ENCODE measurements at regions not wholly inside any gene's neighbourhood (a gene's known extent, or its start where the extent isn't known, plus 50 kb on each side); places are given as distances from the start of the nearest gene placed in this dataset.
"Not testable (repeated sequence)": the region's sequence is repeated elsewhere in the genome, so short reads cannot be mapped to it uniquely, and the experiment has no call there.

- 80 to 87% (median 83%) methylated on average over 2 of the region's 2 CpGs for WGBS, 3 donors
- FAIRE-seq: no peak
- DNase-seq: no peak
- peaks cover 0 to 2% of the 10 kb centered on the region in 2 donors for H3K9me3 ChIP-seq (ENCODE audit: control insufficient read depth in 2 of 2, insufficient read depth in 1 of 2, low read depth in 1 of 2, low read length in 1 of 2)
- no peaks in the 10 kb centered on the region for H3K36me3 ChIP-seq (ENCODE audit: control insufficient read depth in 3 of 3, insufficient read depth in 2 of 3, low read depth in 1 of 3, low read length in 3 of 3)
- H3K27ac ChIP-seq (ENCODE audit: low read depth in 1 of 3, low read length in 2 of 3): no peak overlapping the region
- H3K4me3 ChIP-seq (ENCODE audit: low read depth in 1 of 3, low read length in 3 of 3): no peak overlapping the region
- peaks cover 0 to 3% (median 2%) of the 10 kb centered on the region in 3 donors for H3K4me1 ChIP-seq (ENCODE audit: control insufficient read depth in 3 of 3, insufficient read depth in 2 of 3, low read depth in 1 of 3, low read length in 2 of 3)
- H3K27me3 ChIP-seq (ENCODE audit: control insufficient read depth in 3 of 3, insufficient read depth in 3 of 3, low read length in 3 of 3): no peaks in the 10 kb centered on the region
Measured at GRCh38 chr4:81736324-81736723, 264.6 kb upstream of the RASGEF1B start.

GRCh38 chr4:81732980-81733379 is 261.3 kb upstream of the RASGEF1B start:
- Histone ChIP-seq H3K9me3 (ENCODE audit: control insufficient read depth in 2 of 2, insufficient read depth in 1 of 2, low read depth in 1 of 2, low read length in 1 of 2) (peaks cover 0 to 4% of the 10 kb centered on the region in 2 donors), H3K4me1 (ENCODE audit: control insufficient read depth in 3 of 3, insufficient read depth in 2 of 3, low read depth in 1 of 3, low read length in 2 of 3) (no peaks in the 10 kb centered on the region), H3K36me3 (ENCODE audit: control insufficient read depth in 3 of 3, insufficient read depth in 2 of 3, low read depth in 1 of 3, low read length in 3 of 3) (no peaks in the 10 kb centered on the region), H3K27ac (ENCODE audit: low read depth in 1 of 3, low read length in 2 of 3) (no peak overlapping the region), H3K4me3 (ENCODE audit: low read depth in 1 of 3, low read length in 3 of 3) (no peak overlapping the region), H3K27me3 (ENCODE audit: control insufficient read depth in 3 of 3, insufficient read depth in 3 of 3, low read length in 3 of 3) (no peaks in the 10 kb centered on the region)
- FAIRE-seq: no peak
- no peak for DNase-seq
- 84 to 100% (median 84%) methylated on average over 1 of the region's 1 CpG for WGBS, 3 donors

GRCh38 chr4:81724925-81725329 is 253.2 kb upstream of the RASGEF1B start:
- Histone ChIP-seq H3K9me3 (ENCODE audit: control insufficient read depth in 2 of 2, insufficient read depth in 1 of 2, low read depth in 1 of 2, low read length in 1 of 2) (peaks cover 0 to 3% of the 10 kb centered on the region in 2 donors), H3K27me3 (ENCODE audit: control insufficient read depth in 3 of 3, insufficient read depth in 3 of 3, low read length in 3 of 3) (no peaks in the 10 kb centered on the region), H3K36me3 (ENCODE audit: control insufficient read depth in 3 of 3, insufficient read depth in 2 of 3, low read depth in 1 of 3, low read length in 3 of 3) (no peaks in the 10 kb centered on the region), H3K4me1 (ENCODE audit: control insufficient read depth in 3 of 3, insufficient read depth in 2 of 3, low read depth in 1 of 3, low read length in 2 of 3) (peaks cover 0 to 33% (median 4%) of the 10 kb centered on the region in 3 donors), H3K4me3 (ENCODE audit: low read depth in 1 of 3, low read length in 3 of 3) (peak overlapping the region in 1 of 3 donors; percentile 16), H3K27ac (ENCODE audit: low read depth in 1 of 3, low read length in 2 of 3) (peak overlapping the region; percentile 38 to 85 (median 83))
- DNase-seq: peak; percentile 90 to 91
- 52 to 65% (median 55%) methylated on average over 2 of the region's 2 CpGs for WGBS, 3 donors
- FAIRE-seq: no peak

- Histone ChIP-seq H3K9me3 (ENCODE audit: control insufficient read depth in 2 of 2, insufficient read depth in 1 of 2, low read depth in 1 of 2, low read length in 1 of 2) (peaks cover 0 to 3% of the 10 kb centered on the region in 2 donors), H3K27ac (ENCODE audit: low read depth in 1 of 3, low read length in 2 of 3) (peak overlapping the region in 1 of 3 donors; percentile 85), H3K36me3 (ENCODE audit: control insufficient read depth in 3 of 3, insufficient read depth in 2 of 3, low read depth in 1 of 3, low read length in 3 of 3) (no peaks in the 10 kb centered on the region), H3K27me3 (ENCODE audit: control insufficient read depth in 3 of 3, insufficient read depth in 3 of 3, low read length in 3 of 3) (no peaks in the 10 kb centered on the region), H3K4me3 (ENCODE audit: low read depth in 1 of 3, low read length in 3 of 3) (no peak overlapping the region), H3K4me1 (ENCODE audit: control insufficient read depth in 3 of 3, insufficient read depth in 2 of 3, low read depth in 1 of 3, low read length in 2 of 3) (peaks cover 0 to 33% (median 4%) of the 10 kb centered on the region in 3 donors)
- WGBS, 3 donors: 45 to 59% (median 59%) methylated on average over 3 of the region's 3 CpGs
- DNase-seq: peak; percentile 39 to 58
- peak; percentile 79 for FAIRE-seq
Measured at GRCh38 chr4:81723927-81724587, 252.3 kb upstream of the RASGEF1B start.

GRCh38 chr4:81723019-81723884 is 251.5 kb upstream of the RASGEF1B start:
- Histone ChIP-seq H3K27me3 (ENCODE audit: control insufficient read depth in 3 of 3, insufficient read depth in 3 of 3, low read length in 3 of 3) (no peaks in the 10 kb centered on the region), H3K36me3 (ENCODE audit: control insufficient read depth in 3 of 3, insufficient read depth in 2 of 3, low read depth in 1 of 3, low read length in 3 of 3) (no peaks in the 10 kb centered on the region), H3K9me3 (ENCODE audit: control insufficient read depth in 2 of 2, insufficient read depth in 1 of 2, low read depth in 1 of 2, low read length in 1 of 2) (peaks cover 0 to 3% of the 10 kb centered on the region in 2 donors), H3K27ac (ENCODE audit: low read depth in 1 of 3, low read length in 2 of 3) (peak overlapping the region in 1 of 3 donors; percentile 85), H3K4me1 (ENCODE audit: control insufficient read depth in 3 of 3, insufficient read depth in 2 of 3, low read depth in 1 of 3, low read length in 2 of 3) (peaks cover 0 to 33% (median 4%) of the 10 kb centered on the region in 3 donors), H3K4me3 (ENCODE audit: low read depth in 1 of 3, low read length in 3 of 3) (no peak overlapping the region)
- FAIRE-seq (no peak), DNase-seq (peak in 1 of 2 donors; percentile 70)
- WGBS, 3 donors: 15 to 56% (median 44%) methylated on average over 3 of the region's 3 CpGs

- peak overlapping the region in 1 of 3 donors; percentile 19 for H3K27ac ChIP-seq (ENCODE audit: low read depth in 1 of 3, low read length in 2 of 3)
- H3K36me3 ChIP-seq (ENCODE audit: control insufficient read depth in 3 of 3, insufficient read depth in 2 of 3, low read depth in 1 of 3, low read length in 3 of 3): no peaks in the 10 kb centered on the region
- no peaks in the 10 kb centered on the region for H3K27me3 ChIP-seq (ENCODE audit: control insufficient read depth in 3 of 3, insufficient read depth in 3 of 3, low read length in 3 of 3)
- H3K9me3 ChIP-seq (ENCODE audit: control insufficient read depth in 2 of 2, insufficient read depth in 1 of 2, low read depth in 1 of 2, low read length in 1 of 2): no peaks in the 10 kb centered on the region
- no peak overlapping the region for H3K4me3 ChIP-seq (ENCODE audit: low read depth in 1 of 3, low read length in 3 of 3)
- DNase-seq (peak; percentile 65 to 68), FAIRE-seq (no peak)
- peaks cover 0 to 33% (median 4%) of the 10 kb centered on the region in 3 donors for H3K4me1 ChIP-seq (ENCODE audit: control insufficient read depth in 3 of 3, insufficient read depth in 2 of 3, low read depth in 1 of 3, low read length in 2 of 3)
- 14 to 53% (median 33%) methylated on average over 9 of the region's 9 CpGs for WGBS, 3 donors
Measured at GRCh38 chr4:81722290-81722851, 250.7 kb upstream of the RASGEF1B start.

- WGBS, 3 donors: 74 to 90% (median 82%) methylated on average over 5 of the region's 5 CpGs
- no peak overlapping the region for H3K27ac ChIP-seq (ENCODE audit: low read depth in 1 of 3, low read length in 2 of 3)
- FAIRE-seq (no peak), DNase-seq (no peak)
- peaks cover 0 to 5% (median 0%) of the 10 kb centered on the region in 3 donors for H3K36me3 ChIP-seq (ENCODE audit: control insufficient read depth in 3 of 3, insufficient read depth in 2 of 3, low read depth in 1 of 3, low read length in 3 of 3)
- no peaks in the 10 kb centered on the region for H3K4me1 ChIP-seq (ENCODE audit: control insufficient read depth in 3 of 3, insufficient read depth in 2 of 3, low read depth in 1 of 3, low read length in 2 of 3)
- H3K9me3 ChIP-seq (ENCODE audit: control insufficient read depth in 2 of 2, insufficient read depth in 1 of 2, low read depth in 1 of 2, low read length in 1 of 2): no peaks in the 10 kb centered on the region
- peaks cover 0 to 2% (median 0%) of the 10 kb centered on the region in 3 donors for H3K27me3 ChIP-seq (ENCODE audit: control insufficient read depth in 3 of 3, insufficient read depth in 3 of 3, low read length in 3 of 3)
- H3K4me3 ChIP-seq (ENCODE audit: low read depth in 1 of 3, low read length in 3 of 3): no peak overlapping the region
Measured at GRCh38 chr4:81715757-81716156, 244.1 kb upstream of the RASGEF1B start.

GRCh38 chr4:81715357-81715756 is 243.7 kb upstream of the RASGEF1B start:
- WGBS, 3 donors: 49 to 66% (median 61%) methylated on average over 8 of the region's 8 CpGs
- not testable (repeated sequence) for H3K4me3 ChIP-seq (ENCODE audit: low read depth in 1 of 3, low read length in 3 of 3); DNase-seq; H3K9me3 ChIP-seq (ENCODE audit: control insufficient read depth in 2 of 2, insufficient read depth in 1 of 2, low read depth in 1 of 2, low read length in 1 of 2); H3K27me3 ChIP-seq (ENCODE audit: control insufficient read depth in 3 of 3, insufficient read depth in 3 of 3, low read length in 3 of 3); FAIRE-seq; H3K27ac ChIP-seq (ENCODE audit: low read depth in 1 of 3, low read length in 2 of 3); H3K36me3 ChIP-seq (ENCODE audit: control insufficient read depth in 3 of 3, insufficient read depth in 2 of 3, low read depth in 1 of 3, low read length in 3 of 3); H3K4me1 ChIP-seq (ENCODE audit: control insufficient read depth in 3 of 3, insufficient read depth in 2 of 3, low read depth in 1 of 3, low read length in 2 of 3)

Measured in small intestine (tissue), 7 donors.